GM21825 (cell line): ENCODE measurements at regions not wholly inside any gene's neighbourhood (a gene's known extent, or its start where the extent isn't known, plus 50 kb on each side); places are given as distances from the start of the nearest gene placed in this dataset.
"Not testable (repeated sequence)": the region's sequence is repeated elsewhere in the genome, so short reads cannot be mapped to it uniquely, and the experiment has no call there.

Experiments
- ATAC-seq: cut with Tn5 transposase; IDR thresholded peaks from one replicate; pipeline ENCODE4 v1.9.1; 2021; ENCODE audit warnings: mild to moderate bottlenecking, moderate library complexity; ENCODE audit not compliant: unreplicated experiment

DNA sequence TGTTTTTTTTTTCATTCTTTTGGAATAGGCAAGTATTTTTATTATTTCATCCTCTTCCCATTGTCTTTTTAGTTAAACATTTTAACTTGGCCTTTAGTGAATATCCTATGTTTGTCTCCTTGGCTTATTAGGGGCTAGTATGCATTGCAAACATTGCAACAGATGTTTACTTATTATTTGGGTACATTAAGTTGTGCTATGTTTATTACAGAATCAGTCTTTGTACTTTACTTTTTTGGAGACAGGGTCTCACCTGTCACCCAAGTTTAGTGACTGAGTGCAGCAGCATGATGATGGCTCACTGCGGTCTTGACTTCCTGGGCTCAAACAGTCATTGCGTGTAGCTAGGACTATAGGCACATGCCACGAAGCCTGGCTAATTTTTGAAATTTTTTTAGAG, 51.1 kb upstream of the NUDT6 start:
- ATAC-seq, result no peak

DNA sequence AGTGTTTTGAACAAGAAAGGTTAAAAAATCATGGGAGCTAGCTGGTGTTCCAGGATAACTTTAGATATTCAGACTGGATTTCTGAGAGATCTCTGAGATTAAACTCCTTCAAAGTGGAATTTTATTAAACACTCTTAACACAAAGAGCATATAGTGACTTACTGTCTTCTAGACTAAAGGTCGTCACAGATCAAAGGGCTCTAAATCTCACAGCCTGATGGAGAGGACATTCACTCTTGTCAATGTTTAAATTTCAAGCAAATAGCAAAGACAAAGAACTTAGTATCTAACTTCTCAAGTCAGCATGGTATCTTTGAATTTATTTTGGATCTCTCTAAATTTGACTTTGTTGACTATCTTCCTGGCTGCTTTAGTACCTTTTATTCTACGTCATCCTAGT, 53.7 kb upstream of the NUDT6 start:
- no peak for ATAC-seq

DNA sequence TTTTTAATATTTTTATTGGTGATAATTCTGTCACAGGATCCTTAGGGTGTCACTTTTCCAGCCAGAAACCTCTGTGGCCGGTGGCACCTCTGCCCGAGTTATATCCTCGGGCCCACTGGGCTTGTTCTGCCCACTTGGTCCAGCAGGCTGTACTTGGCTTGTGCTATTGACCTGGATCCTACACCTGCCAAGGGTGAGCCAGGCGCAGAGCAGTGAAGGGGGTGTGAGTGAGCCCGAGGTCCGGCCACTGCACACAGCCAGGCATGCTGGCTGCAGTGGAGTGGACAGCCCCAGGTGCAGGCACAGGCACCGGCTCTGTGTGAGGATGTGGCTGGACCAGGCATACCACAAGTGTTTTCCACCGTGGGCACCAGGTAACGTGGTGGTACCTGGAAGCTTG, 54.7 kb upstream of the NUDT6 start:
- no peak for ATAC-seq

DNA sequence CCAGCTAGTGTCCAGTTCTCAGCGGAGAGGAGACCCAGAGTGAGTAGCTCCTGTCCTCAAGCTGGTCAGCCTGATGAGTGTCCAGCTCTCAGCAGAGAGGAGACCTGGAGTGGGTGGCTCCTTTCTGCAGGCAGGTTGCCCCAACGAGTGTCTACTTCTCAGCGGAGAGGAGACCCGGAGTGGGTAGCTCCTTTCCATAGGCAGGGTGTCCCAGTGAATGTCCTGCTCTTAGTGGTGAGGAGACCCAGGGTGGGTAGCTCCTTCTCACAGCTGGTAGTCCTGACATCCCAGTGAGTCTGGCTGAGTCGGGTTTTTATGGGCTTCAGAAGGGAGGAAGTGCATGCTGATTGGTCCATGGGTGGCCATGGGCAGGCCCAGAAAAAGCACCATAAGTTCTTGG, 55.7 kb upstream of the NUDT6 start:
- no peak for ATAC-seq

DNA sequence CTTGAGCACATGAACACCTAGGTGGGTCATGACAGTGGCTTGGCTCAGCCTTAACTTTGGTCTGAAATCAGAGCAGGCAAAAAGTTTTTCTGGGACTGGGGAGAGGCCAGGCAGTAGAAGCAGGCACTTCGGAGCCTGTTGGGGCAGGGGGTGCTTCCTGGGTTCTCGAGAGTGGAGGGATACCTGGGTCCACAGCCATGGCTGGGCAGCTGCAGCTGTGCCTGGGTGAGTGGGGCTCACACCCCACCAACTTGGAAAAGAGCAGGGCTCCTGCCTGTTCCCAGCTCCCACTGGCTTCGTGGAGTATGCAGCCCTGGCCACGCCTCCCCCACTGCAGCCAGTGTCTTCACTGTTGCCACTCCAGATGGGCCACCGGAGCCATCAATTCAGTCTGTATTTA, 56.4 kb upstream of the NUDT6 start:
- no peak for ATAC-seq

DNA sequence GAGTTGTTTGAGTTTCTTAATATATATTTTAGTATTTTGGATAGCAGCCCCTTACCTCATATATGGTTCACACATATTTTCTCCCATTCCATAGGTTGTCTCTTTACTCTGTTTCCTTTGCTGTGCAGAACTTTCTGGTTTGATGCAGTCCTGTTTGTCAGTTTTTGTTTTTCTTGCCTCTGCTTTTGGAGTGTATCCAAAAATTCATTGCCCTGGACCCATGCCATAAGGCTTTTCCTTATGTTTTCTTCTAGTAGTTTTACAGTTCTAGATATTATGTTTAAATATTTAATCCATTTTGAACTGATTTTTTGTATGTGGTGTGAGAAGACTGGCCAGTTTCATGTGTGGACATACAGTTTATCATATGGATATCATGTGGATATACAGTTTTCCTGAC, 58.5 kb upstream of the NUDT6 start:
- no peak for ATAC-seq

DNA sequence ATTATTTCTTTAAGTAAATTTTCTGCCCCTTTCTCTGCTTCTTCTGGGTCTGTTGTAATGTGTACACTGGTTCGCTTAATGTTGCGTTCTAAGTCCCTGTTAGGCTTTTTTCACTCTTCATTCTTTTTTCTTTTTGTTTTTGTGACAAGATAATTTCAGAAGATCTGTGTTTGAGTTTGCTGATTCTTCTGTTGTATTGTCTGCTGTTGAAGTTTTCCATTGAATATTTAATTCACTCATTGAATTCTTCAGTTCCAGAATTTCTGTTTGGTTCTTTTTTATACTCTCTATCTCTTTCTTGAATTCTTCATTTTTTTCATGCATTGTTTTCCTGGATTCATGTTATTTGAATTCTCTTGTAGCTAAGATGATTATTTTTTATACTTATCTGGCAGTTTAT, 66.3 kb upstream of the NUDT6 start:
- ATAC-seq, result no peak

DNA sequence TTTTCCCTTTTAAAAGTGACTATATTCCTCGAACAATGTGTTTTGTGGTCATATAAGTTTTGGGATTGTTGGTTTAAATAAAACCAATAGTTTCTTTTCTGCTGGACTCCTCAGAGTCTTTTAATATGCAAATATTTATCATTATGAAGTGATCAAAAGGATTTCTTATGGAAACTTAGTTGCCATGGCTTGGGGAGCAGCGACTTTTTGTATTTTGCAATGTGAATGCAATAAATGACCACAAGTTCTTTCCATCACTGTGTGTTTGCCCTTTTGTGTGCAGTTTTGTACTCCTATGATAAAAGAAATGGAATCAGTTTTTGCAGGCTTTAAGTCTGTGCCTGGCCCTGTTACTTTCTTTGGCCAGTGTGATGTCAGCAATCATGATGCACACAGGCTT, 68.5 kb upstream of the NUDT6 start:
- no peak for ATAC-seq

DNA sequence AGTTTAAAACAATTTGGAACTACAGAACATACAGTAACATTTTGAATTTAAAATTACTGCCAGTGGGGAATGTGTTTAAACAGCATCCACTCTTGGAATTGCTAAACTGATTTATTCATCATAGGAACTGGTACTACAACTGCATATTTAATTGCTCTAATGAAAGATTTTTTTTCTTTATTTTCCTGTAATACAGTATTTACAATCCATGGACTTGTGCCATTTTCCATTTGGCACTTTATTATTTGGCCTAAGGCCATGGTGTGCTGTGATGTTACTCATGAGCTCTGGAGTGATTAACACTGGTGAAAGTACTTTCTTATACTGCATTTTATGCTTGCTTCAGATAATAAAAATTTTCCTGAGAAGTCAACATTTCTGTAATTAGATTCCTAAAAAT, 69.7 kb upstream of the NUDT6 start:
- ATAC-seq, result no peak

DNA sequence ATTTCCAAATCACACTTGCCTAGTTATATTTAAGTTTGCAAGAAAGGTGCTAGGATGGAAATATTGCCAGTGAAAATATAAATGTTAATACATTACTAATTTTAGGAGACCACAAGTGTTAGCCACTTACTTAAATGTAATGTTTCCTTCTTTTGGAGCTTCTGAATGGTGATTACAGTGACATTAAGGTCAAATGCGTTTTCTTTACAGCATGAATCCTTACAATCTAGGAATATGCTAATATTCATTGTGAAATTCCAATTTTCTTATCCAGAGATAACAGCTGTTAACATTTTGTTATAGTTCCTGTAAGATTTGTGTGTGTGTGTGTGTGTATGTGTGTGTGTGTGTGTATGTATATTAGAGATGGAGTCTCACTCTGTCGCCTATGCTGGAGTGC, 70.2 kb upstream of the NUDT6 start:
- no peak for ATAC-seq

DNA sequence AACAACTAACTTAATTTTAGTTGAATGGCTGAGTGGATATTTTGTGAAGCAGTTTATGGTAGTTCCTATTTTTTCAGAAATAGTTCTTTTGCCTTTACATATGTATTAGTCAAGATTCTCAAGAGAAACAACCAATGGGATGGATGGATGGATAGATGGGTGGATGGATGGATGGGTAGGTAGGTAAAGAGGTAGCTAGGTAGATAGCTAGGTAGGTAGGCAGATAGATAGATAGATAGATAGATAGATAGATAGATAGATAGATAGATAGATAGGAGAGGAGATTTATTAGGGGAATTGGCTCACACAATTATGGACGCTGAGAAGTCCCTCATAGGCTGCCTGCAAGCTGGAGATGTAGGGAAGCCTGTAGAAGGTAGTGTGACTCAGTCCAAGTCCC, 74.0 kb upstream of the NUDT6 start:
- ATAC-seq, result no peak

DNA sequence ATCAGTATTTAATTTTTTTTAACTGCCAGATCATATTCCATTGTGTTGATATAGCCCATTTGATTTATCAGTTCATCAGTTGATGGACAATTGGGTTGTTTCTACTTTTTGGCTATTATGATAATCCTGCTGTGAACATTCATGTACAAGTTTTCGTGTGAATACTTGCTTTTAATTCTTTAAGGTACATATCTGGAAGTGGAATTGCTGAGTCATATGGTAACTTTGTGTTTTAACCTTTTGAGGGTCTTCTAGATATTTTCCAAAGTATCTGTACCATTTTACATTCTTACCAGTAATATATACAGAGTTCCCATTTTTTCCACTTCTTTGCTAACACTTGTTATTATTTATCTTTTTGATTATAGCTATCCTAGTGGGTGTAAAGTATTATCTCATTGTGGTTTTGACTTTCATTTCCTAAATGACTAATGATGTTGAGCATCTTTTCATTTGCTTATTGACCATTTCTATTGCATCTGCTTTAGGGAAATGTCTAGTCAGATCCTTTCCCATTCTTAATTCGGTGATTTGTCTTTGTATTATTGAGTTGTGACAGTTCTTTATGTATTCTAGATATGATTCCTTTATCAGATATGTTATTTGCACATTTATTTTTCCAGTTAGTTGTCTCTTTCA, 75.2 kb upstream of the NUDT6 start:
- ATAC-seq, result peak; percentile 65

DNA sequence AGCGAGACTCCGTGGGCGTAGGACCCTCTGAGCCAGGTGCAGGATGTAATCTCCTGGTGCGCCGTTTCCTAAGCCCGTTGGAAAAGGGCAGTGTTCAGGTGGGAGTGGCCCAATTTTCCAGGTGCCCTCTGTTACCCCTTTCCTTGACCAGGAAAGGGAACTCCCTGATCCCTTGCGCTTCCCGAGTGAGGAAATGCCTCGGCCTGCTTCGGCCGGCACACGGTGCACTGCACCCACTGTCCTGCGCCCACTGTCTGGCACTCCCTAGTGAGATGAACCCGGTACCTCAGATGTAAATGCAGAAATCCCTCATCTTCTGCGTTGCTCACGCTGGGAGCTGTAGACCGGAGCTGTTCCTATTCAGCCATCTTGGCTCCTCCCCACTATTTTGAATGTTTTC, 81.7 kb upstream of the NUDT6 start:
- ATAC-seq, result not testable (repeated sequence)

DNA sequence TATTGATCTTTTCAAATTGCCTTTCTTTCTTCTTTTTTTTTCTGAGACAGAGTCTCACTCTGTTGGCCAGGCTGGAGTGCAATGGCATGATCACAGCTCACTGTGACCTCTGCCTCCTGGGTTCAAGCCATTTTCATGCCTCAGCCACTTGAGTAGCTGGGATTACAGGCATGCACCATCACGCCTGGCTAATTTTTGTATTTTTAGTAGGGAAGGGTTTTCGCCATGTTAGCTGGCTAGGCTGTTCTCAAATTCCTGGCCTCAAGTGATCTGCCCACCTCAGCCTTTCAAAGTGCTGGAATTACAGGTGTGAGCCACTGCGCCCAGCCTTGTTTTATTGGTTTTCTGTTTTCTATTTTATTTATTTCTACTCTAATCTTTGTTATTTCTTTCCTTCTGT, 82.7 kb upstream of the NUDT6 start:
- not testable (repeated sequence) for ATAC-seq

DNA sequence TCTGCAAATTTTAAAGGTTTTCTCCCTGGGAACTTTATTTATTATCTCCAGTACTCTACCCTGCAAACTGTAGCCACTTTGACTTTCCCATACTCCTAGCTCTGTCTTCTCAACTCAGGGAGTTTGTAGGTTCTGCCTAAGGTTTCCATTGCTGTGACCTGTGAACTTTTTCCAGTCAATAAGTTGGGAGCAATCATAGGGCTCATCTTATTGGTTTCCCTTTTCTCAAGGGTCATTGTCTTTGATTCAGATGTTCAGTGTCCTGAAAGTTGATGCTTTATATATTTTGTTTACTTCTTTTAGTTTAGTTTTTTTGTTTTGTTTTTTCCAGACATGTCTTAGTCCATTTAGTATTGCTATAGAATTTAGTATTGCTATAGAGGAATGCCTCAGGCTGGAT, 85.3 kb upstream of the NUDT6 start:
- no peak for ATAC-seq

DNA sequence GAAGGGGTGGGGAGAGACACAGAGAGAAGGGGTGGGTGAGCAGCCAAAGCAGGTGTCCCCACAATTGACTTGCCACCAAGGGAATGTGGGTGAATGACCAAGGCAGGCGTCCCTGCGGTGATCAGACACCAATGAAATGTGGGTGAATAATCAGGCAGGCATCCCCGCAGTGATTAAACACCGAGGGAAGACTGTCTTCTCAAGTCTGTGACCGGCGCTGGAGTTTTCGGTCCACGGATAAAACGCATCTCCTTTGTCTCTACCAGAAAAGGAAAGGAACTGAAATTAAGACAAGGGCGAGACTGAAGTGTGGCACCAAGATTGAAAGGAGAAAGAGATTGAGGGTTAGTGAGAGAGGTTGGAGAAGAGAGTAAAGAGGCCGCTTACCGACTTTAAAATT, 90.0 kb upstream of the NUDT6 start:
- not testable (repeated sequence) for ATAC-seq

DNA sequence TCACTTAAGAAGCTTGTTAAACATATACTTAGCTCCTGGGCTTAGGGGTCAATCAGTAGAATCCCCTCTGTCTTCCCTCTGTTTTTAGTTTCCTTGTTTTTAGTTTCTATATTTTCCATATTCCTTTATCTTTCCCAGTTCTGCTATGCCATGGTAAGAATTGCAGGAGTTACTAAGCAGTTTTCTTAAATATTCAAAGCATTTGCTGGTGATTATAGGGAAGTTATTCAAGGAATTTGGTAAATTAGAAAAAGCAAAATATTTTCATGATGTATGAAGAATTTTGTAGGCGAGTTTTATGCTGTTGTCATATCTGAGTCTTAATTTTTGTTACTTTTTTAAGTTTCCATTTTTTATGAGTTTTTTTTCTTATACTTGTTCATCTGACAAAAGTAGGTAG, 91.6 kb upstream of the NUDT6 start:
- no peak for ATAC-seq

DNA sequence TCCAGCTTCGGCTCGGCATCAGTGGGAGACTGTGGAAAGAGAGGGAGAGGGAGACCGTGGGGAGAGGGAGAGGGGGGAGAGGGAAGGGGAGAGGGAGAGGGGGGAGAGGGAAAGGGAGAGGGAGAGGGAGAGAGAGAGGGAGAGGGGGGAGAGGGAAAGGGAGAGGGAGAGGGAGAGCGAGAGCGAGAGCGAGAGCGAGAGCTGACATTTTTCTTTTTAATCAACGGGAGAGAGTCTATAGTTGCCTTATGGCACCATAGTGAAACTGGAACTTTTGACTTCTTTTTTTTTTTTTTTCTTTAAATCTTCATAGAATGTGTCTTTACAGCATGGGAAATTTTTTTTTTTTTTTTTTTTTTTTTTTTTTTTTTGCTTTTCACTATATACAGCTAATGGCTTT, 94.7 kb upstream of the NUDT6 start:
- ATAC-seq, result no peak

DNA sequence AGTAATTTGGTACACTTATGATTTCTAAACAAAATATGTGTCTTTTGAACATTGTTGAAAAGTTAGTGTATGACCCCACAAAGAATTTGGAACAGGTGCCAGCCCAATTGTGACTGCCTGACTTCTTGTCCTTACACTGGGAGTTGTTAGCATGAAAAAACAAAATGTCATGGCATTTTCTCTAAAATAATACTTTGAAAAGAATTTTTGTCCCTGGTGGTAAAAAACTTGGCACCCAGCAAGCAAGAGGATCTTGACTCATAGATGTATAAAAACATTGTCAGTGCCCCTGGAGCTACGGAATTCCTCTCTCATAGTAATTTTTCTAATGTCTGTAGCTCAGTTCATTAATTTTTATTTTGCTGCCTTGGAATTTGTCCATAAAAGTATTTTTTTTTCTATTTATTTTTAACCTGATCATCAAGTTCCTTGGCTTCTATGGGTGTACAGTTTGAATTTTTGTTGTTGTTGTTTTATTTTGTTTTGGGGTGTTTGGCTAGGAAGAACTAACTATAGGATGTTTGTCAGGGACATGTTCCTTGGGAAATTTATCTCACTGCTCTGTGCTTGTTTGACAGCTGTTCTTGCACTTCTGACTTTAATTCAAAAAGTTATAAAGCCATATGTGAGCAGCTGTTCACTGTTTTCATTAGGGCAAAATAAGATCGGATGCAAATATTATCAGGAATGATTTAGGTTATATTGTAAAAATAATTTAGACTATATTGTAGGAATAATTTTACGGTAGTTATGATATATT, 95.4 kb upstream of the NUDT6 start:
- no peak for ATAC-seq

DNA sequence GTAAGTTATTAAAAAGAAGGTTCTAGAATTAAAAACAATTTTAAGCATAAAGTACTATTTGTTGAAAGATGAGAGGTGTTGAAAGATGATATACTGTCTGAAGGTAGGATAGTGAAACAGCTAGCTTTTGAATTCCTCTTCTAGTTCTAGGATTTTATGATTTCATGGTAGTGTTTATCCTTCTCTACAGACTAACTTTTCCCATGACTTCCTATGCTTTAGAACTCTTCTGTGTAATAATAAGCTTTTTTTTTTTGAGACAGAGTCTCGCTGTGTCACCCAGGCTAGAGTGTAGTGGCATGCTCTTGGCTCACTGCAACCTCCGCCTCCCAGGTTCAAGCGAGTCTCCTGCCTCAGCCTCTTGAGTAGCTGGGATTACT, 96.0 kb upstream of the NUDT6 start:
- no peak for ATAC-seq

DNA sequence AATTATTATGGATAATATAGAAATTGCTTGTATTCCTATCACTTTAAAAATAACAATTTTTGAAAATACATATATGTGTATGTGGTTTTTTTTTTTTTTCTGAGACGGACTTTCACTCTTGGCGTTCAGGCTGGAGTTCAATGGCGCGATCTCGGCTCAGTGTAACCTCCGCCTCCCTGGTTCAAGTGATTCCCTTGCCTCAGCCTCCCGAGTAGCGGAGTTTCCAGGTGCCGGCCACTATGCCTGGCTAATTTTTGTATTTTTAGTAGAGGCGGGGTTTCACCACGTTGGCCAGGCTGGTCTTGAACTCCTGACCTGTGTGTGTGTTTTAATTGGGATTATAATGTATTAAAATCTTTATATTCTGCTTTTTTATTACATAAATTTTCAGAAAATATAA, 97.9 kb upstream of the NUDT6 start:
- no peak for ATAC-seq

DNA sequence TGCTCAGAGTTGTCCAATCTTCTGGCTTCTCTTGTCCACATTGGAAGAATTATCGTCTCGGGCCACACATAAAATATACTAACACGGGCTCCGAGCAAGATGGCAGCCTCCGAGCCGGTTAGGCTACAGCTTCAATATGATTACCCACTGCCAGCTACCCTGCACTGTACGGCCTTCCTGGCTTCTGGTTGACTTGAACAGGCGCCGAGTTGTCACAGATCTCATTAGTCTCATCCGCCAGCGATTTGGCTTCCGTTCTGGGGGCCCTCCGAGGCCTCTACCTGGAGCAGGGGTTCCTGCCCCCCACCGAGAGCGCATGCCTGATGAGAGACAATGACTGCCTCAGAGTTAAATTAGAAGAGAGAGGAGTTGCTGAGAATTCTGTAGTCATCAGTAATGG, 101.2 kb upstream of the NUDT6 start:
- no peak for ATAC-seq

DNA sequence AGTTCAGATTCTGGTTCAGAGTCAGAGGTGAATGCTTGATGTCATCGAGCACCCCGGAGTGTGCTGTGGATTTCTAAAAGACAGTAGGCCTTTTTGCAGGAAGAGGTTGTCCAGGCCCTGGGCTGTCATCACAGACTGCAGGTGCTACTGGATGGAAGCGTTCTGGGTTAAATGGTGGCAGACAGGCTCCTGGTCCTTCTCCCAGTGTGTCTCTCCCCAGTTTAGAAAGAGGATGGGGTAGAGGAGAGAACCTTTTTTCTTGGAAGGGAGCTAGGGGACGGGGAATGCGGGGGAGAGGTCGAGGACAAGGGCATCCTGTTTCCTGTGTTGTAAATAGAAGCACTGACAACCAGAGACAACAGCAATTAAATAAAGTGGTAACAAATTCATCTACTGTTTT, 102.3 kb upstream of the NUDT6 start:
- no peak for ATAC-seq
